K562 (cell line): ENCODE measurements at regions not wholly inside any gene's neighbourhood (a gene's known extent, or its start where the extent isn't known, plus 50 kb on each side); places are given as distances from the start of the nearest gene placed in this dataset.

Experiments used
- ATAC-seq: fragments of 200-7000 bp; cut with Tn5 transposase; 3 replicates; pipeline ENCODE4 v1.9.1; 2020; ENCODE audit warnings: moderate library complexity
- BruUV-seq: library from RNA; stranded (reverse); fragments of 400-500 nt; replicated peaks from 2 replicates; lab custom pipeline; 2021; lab: Mats Ljungman, UMichigan
- CTCF ChIA-PET: fragments of 300-600 bp; formaldehyde crosslinking; extraction: SDS; loops from one replicate; lab custom pipeline; 2021; ENCODE audit warnings: low intra/inter-chr PET ratio; lab: Yijun Ruan, JAX
- POLR2A ChIA-PET: fragments of 300-600, 350-650 bp; sonication (Branson Sonifier 250); formaldehyde crosslinking; extraction: SDS; loops from one replicate; lab custom pipeline; 2021; ENCODE audit warnings: antibody characterized with exemption, inconsistent platforms; lab: Yijun Ruan, JAX
- DNase-seq, 4 experiments: peaks; one replicate each; pipeline versions ENCODE4 v3.0.0 to v3.0.0-alpha.2; 2011 to 2018; ENCODE audit warnings: low spot score in 3 of 4, mixed read lengths in 3 of 4; ENCODE audit errors: extremely low read depth in 1 of 4
- FAIRE-seq: peaks from 2 replicates; lab custom pipeline; 2011; peaks lifted over from hg19 to GRCh38; lab: Jason Lieb, UNC
- H2AFZ ChIP-seq: 2 replicates; pipeline ENCODE4 v1.6.0; 2011; ENCODE audit warnings: low read depth, low read length, control low read depth, inconsistent platforms
- H3K27ac ChIP-seq: fragments of 200-600 bp; 3 replicates; pipeline ENCODE4 v1.8.0; 2011; ENCODE audit warnings: low read depth, mild to moderate bottlenecking, control low read depth, inconsistent platforms, low read length, moderate library complexity, mixed read lengths; ENCODE audit errors: extremely low read depth
- H3K27me3 ChIP-seq, 2 experiments: fragments of 300-600 bp in 1 of 2; 2 replicates in 1 of 2; 3 replicates in 1 of 2; pipeline versions ENCODE4 v1.6.0 to v1.8.0; 2011; ENCODE audit warnings: inconsistent platforms in 2 of 2, low read length in 2 of 2, mild to moderate bottlenecking in 1 of 2, mixed read lengths in 1 of 2, moderate library complexity in 1 of 2; ENCODE audit not compliant: control insufficient read depth in 2 of 2, insufficient read depth in 2 of 2
- H3K36me3 ChIP-seq: fragments of 300-600 bp; 3 replicates; pipeline ENCODE4 v1.8.0; 2011; ENCODE audit warnings: mild to moderate bottlenecking, low read length, inconsistent platforms; ENCODE audit not compliant: control insufficient read depth, insufficient read depth
- H3K4me1 ChIP-seq, 2 experiments: fragments of 200-600 bp in 1 of 2; replicated peaks in 1 of 2; 2 replicates in 1 of 2; 3 replicates in 1 of 2; pipeline versions ENCODE4 v1.5.1 to v1.8.0; 2011; ENCODE audit warnings: inconsistent platforms in 2 of 2, low read length in 2 of 2, mild to moderate bottlenecking in 1 of 2, mixed read lengths in 1 of 2, moderate library complexity in 1 of 2; ENCODE audit not compliant: control insufficient read depth in 2 of 2, insufficient read depth in 2 of 2
- H3K4me2 ChIP-seq: 2 replicates; pipeline ENCODE4 v1.6.1; 2011; ENCODE audit warnings: low read length, control low read depth, inconsistent platforms, mixed read lengths; ENCODE audit not compliant: insufficient read depth
- H3K4me3 ChIP-seq: fragments of 200-600 bp; sonication (generic), shearing (Covaris generic); 2 replicates; pipeline ENCODE4 v1.5.1; 2016; ENCODE audit warnings: control low read depth, inconsistent platforms
- H3K79me2 ChIP-seq: fragments of 200-600 bp; 3 replicates; pipeline ENCODE4 v1.8.0; 2011; ENCODE audit warnings: low read length, inconsistent platforms; ENCODE audit not compliant: control insufficient read depth, insufficient read depth
- H3K9ac ChIP-seq, 2 experiments: 2 replicates each; pipeline versions ENCODE4 v1.6.0 to v1.6.1; 2011; ENCODE audit warnings: low read depth in 2 of 2, low read length in 2 of 2, control low read depth in 1 of 2, inconsistent platforms in 1 of 2, mild to moderate bottlenecking in 1 of 2, mixed read lengths in 1 of 2; ENCODE audit not compliant: insufficient read depth in 1 of 2
- H3K9me1 ChIP-seq: one replicate; pipeline ENCODE4 v1.6.0; 2011; ENCODE audit warnings: inconsistent platforms, mild to moderate bottlenecking, low read length, moderate library complexity; ENCODE audit not compliant: control insufficient read depth, insufficient read depth
- H3K9me3 ChIP-seq: replicated peaks from 2 replicates; pipeline ENCODE4 v1.5.1; 2011; ENCODE audit warnings: low read depth, low read length, inconsistent platforms; ENCODE audit not compliant: control insufficient read depth, insufficient read depth
- H4K20me1 ChIP-seq: replicated peaks from 2 replicates; pipeline ENCODE4 v1.6.1; 2011; ENCODE audit warnings: low read length, inconsistent platforms, mixed read lengths; ENCODE audit not compliant: control insufficient read depth, insufficient read depth
- CTCF ChIP-seq, 3 experiments: IDR thresholded peaks in 2 of 3; conservative IDR thresholded peaks in 1 of 3; 2 replicates each; pipeline ENCODE4 v1.5.1; 2011 to 2012; ENCODE audit warnings: low read length in 3 of 3, mild to moderate bottlenecking in 3 of 3, control low read depth in 2 of 3, improper control_type of control experiment in 1 of 3, inconsistent platforms in 1 of 3, low read depth in 1 of 3, mixed read lengths in 1 of 3, moderate library complexity in 1 of 3; ENCODE audit not compliant: insufficient read depth in 2 of 3
- ZC3H8 ChIP-seq: fragments of 450-650 bp; IDR thresholded peaks from 2 replicates; pipeline ENCODE4 v1.6.1; 2017
- ZFP36 ChIP-seq: fragments of 150-350 bp; IDR thresholded peaks from 2 replicates; pipeline ENCODE4 v1.6.1; 2018; ENCODE audit warnings: low read length, low read depth; ENCODE audit not compliant: partially characterized antibody
- WGBS: fragments of 100-300 bp; shearing (Covaris generic); methylation state at CpG from one replicate; pipeline ENCODE4 v1.1.6; 2016; ENCODE audit warnings: low coverage, mixed read lengths; ENCODE audit not compliant: insufficient coverage; ENCODE audit errors: missing lambda C conversion rate; 5-methylcytosine and 5-hydroxymethylcytosine counted together
- in situ Hi-C: fragments of 300-500 bp; cut with MboI; formaldehyde crosslinking; loops from 4 replicates; pipeline ENCODE4 v1.15.0; 2018; ENCODE audit warnings: inconsistent platforms, mixed read lengths
- intact Hi-C: fragments of 100-400 bp; cut with micrococcal nuclease; formaldehyde crosslinking; loops from 2 replicates; pipeline ENCODE4 v1.14.2; 2022

- H3K36me3 ChIP-seq: no peaks in the 10 kb centered on the region
- H2AFZ ChIP-seq: no peak overlapping the region
- POLR2A ChIA-PET: no interaction called here
- intact Hi-C loops: loop anchor here (10.0 kb wide), 1 partner anchor 1052 kb away; the partner anchor contains the start of gene MN1
- H3K4me2 ChIP-seq: no peak overlapping the region
- BruUV-seq: no TSS peak
- in situ Hi-C loops: loop anchor here (25.0 kb wide), 2 partner anchors 1059 to 1259 kb away; partner anchors contain the start of gene MN1
- FAIRE-seq: no peak
- 18% methylated on average over 9 of the region's 10 CpGs for WGBS
- 0 out of 2 replicates have a peak, but pooled peaks cover 2% of the 10 kb centered on the region for H3K9me3 ChIP-seq
- no peak overlapping the region for H3K9ac ChIP-seq
- no peak for DNase-seq
- no peak overlapping the region for H3K4me3 ChIP-seq
- no peak for ATAC-seq
- H3K79me2 ChIP-seq: no peaks in the 10 kb centered on the region
- TF ChIP-seq ZFP36 (peak; percentile 76), ZC3H8 (no peak), CTCF (IDR thresholded peaks at IDR 0.05 in 2 of 3, conservative IDR thresholded peaks at IDR 0.05 in 1 of 3; ENCODE audit: insufficient read depth in 2 of 3, low read depth in 1 of 3, low read length in 3 of 3) (0 out of 6 replicates have a peak, but pooled peaks of 1 of the 3 experiments have one; percentile 3)
- no peaks in the 10 kb centered on the region for H4K20me1 ChIP-seq
- no peaks in the 10 kb centered on the region for H3K9me1 ChIP-seq
- no peak overlapping the region for H3K27ac ChIP-seq
- H3K4me1 ChIP-seq: peaks cover 0 to 6% of the 10 kb centered on the region in 2 experiments; a peak in 2 of 5 replicates
- H3K27me3 ChIP-seq: no peaks in the 10 kb centered on the region
- CTCF ChIA-PET: no interaction called here
Observed at GRCh38 chr22:26753125-26753862, 95.9 kb downstream of the MIAT start.
